SU-DHL-6 (cell line): ENCODE measurements at regions not wholly inside any gene's neighbourhood (a gene's known extent, or its start where the extent isn't known, plus 50 kb on each side); places are given as distances from the start of the nearest gene placed in this dataset.

Experiments used
- H2AFZ ChIP-seq: fragments of 200-600 bp; sonication (generic); 2 replicates; pipeline ENCODE4 v1.6.1; 2014; ENCODE audit warnings: low read depth, mild to moderate bottlenecking, moderate library complexity, mixed read lengths, antibody characterized with exemption, low read length; ENCODE audit not compliant: severe bottlenecking
- H3F3A ChIP-seq: fragments of 200-600 bp; shearing (Covaris generic); 2 replicates; pipeline ENCODE4 v1.6.0; 2016; ENCODE audit warnings: antibody characterized with exemption, mild to moderate bottlenecking; ENCODE audit not compliant: insufficient read depth
- H3K27ac ChIP-seq: fragments of 200-600 bp; sonication (generic); 2 replicates; pipeline ENCODE4 v1.5.1; 2016; ENCODE audit warnings: low read depth, mild to moderate bottlenecking, low read length, moderate library complexity, mixed read lengths
- H3K27me3 ChIP-seq: fragments of 200-600 bp; sonication (generic), shearing (Covaris generic); 2 replicates; pipeline ENCODE4 v1.6.0; 2014; ENCODE audit warnings: mild to moderate bottlenecking, low read length
- H3K36me3 ChIP-seq: fragments of 200-600 bp; sonication (generic); 2 replicates; pipeline ENCODE4 v1.6.1; 2014; ENCODE audit warnings: mild to moderate bottlenecking, low read length, mixed read lengths
- H3K4me2 ChIP-seq: fragments of 300-600, 200-600 bp; shearing (Covaris generic), sonication (generic); 2 replicates; pipeline ENCODE4 v1.6.0; 2014; ENCODE audit warnings: low read length, low read depth, mild to moderate bottlenecking; ENCODE audit not compliant: poor library complexity, severe bottlenecking
- H3K4me3 ChIP-seq: fragments of 200-600 bp; sonication (generic); 2 replicates; pipeline ENCODE4 v1.5.1; 2014; ENCODE audit warnings: antibody characterized with exemption, low read length, mild to moderate bottlenecking, mixed read lengths; ENCODE audit not compliant: insufficient read depth, poor library complexity, severe bottlenecking
- H3K79me2 ChIP-seq: fragments of 200-600 bp; sonication (generic); 2 replicates; pipeline ENCODE4 v1.6.1; 2014; ENCODE audit warnings: mild to moderate bottlenecking, low read length, moderate library complexity; ENCODE audit not compliant: insufficient read depth
- H3K9ac ChIP-seq: fragments of 200-600 bp; sonication (generic); 2 replicates; pipeline ENCODE4 v1.7.0; 2014; ENCODE audit warnings: mild to moderate bottlenecking, low read length
- H3K9me2 ChIP-seq: fragments of 200-600 bp; sonication (generic); replicated peaks from 2 replicates; pipeline ENCODE4 v1.6.1; 2014; ENCODE audit warnings: low read length; ENCODE audit not compliant: insufficient read depth
- H3K9me3 ChIP-seq: fragments of 200-600 bp; sonication (generic); 2 replicates; pipeline ENCODE4 v1.6.1; 2014; ENCODE audit warnings: low read length, mixed read lengths; ENCODE audit not compliant: insufficient read depth
- H4K20me1 ChIP-seq: fragments of 200-600 bp; sonication (generic); 2 replicates; pipeline ENCODE4 v1.6.1; 2014; ENCODE audit warnings: low read depth, mild to moderate bottlenecking, antibody characterized with exemption, low read length, moderate library complexity, mixed read lengths
- CTCF ChIP-seq: fragments of 200-600 bp; sonication (generic); IDR thresholded peaks from one replicate; pipeline ENCODE4 v1.5.1; 2017; ENCODE audit warnings: antibody characterized with exemption, mild to moderate bottlenecking, low read length, moderate library complexity; ENCODE audit not compliant: insufficient read depth, poor library complexity, severe bottlenecking
- EZH2phosphoT487 ChIP-seq: fragments of 200-600 bp; sonication (generic), shearing (Covaris generic); conservative IDR thresholded peaks from 2 replicates; pipeline ENCODE4 v1.6.1; 2018; ENCODE audit warnings: mild to moderate bottlenecking, antibody characterized with exemption, low read length, moderate library complexity, mixed read lengths

DNA sequence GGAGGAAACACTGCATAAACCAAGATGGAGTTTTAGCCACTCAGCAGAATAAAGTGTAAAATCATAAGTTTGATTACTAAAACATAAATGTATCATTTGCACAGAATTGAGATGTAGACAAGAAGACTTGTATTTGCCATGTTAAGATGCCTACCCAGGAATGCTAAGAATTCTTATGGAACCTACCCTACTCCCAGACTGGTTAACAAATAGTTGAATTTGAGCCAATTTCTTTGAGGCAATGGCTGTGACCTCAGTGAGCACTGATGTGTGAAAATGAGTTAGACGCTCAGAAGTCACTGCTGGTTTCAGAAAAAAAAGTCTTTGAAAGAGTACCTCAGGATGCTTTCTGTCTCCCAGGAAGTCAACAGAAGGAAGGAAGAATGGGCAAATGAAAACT is 95.6 kb downstream of the ESM1 start:
- Histone ChIP-seq H3K4me3 (no peak overlapping the region), H3K4me2 (no peak overlapping the region)

DNA sequence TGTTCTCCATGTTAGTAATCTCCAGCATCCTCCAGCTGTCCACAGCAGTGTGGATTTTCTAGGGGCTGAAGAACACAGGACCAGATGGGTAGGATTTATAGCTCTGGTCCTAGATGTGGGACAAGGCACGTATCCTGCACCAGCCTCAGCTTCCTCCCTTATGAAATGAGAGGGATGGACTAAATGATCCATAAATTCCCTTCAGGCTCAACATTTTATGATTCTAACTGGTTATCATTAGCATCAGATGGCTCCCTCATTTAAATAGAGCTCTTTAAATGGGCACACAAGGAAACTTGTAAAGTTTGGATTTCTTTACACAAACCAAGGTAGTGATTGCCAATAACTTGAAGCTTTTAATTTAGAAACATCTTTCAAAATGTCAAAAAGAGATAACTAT is 97.7 kb downstream of the ESM1 start:
- Histone ChIP-seq H3K27me3 (no peaks in the 10 kb centered on the region), H3K9me3 (no peaks in the 10 kb centered on the region), H3K27ac (no peak overlapping the region), H3F3A (no peaks in the 10 kb centered on the region), H4K20me1 (no peaks in the 10 kb centered on the region), H3K4me3 (no peak overlapping the region), H3K9me2 (no peaks in the 10 kb centered on the region), H2AFZ (no peak overlapping the region), H3K36me3 (no peaks in the 10 kb centered on the region), H3K4me2 (no peak overlapping the region), H3K9ac (no peak overlapping the region), H3K79me2 (no peaks in the 10 kb centered on the region)
- no peak for TF ChIP-seq EZH2phosphoT487
- no peak for TF ChIP-seq CTCF

More for the DNA sequence above, 95.6 kb downstream of the ESM1 start:
- Histone ChIP-seq H3K9ac (no peak overlapping the region), H3K9me3 (no peaks in the 10 kb centered on the region), H3K27ac (no peak overlapping the region), H4K20me1 (no peaks in the 10 kb centered on the region), H3K36me3 (no peaks in the 10 kb centered on the region), H3K27me3 (no peaks in the 10 kb centered on the region), H3F3A (no peaks in the 10 kb centered on the region), H3K9me2 (no peaks in the 10 kb centered on the region), H3K79me2 (no peaks in the 10 kb centered on the region), H2AFZ (no peak overlapping the region)
- TF ChIP-seq CTCF, result no peak
- TF ChIP-seq EZH2phosphoT487, result no peak

DNA sequence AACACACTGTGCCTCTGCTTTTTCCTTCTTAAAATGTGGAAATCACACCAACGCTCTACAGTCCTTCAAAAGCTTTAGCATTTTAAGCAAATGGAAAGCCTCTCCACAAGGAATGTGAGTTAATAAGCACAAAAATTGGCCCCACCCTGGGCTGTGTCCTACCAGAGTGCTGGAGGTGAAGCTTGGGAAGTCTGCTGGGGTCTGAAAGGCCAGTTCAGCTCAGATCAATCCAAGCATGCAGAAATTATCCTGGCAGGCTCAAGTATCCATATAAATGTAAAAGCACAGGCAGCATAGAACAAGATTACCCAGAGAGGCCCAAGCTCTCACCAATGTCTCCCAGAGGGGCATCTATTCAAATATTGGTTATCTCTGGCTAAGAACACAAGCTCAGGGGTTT is 98.5 kb downstream of the ESM1 start:
- no peak overlapping the region for H2AFZ ChIP-seq
- H4K20me1 ChIP-seq, result no peaks in the 10 kb centered on the region
- no peaks in the 10 kb centered on the region for H3K9me3 ChIP-seq
- no peak overlapping the region for H3K27ac ChIP-seq
- TF ChIP-seq EZH2phosphoT487 (no peak), CTCF (no peak)
- H3K9ac ChIP-seq, result no peak overlapping the region
- no peak overlapping the region for H3K4me3 ChIP-seq
- no peaks in the 10 kb centered on the region for H3K27me3 ChIP-seq
- no peaks in the 10 kb centered on the region for H3K36me3 ChIP-seq
- H3K4me2 ChIP-seq, result no peak overlapping the region
- no peaks in the 10 kb centered on the region for H3K9me2 ChIP-seq
- no peaks in the 10 kb centered on the region for H3F3A ChIP-seq
- no peaks in the 10 kb centered on the region for H3K79me2 ChIP-seq

- no peak overlapping the region for H3K27ac ChIP-seq
- no peak overlapping the region for H3K9ac ChIP-seq
- H3K4me2 ChIP-seq, result no peak overlapping the region
- H3K36me3 ChIP-seq, result no peaks in the 10 kb centered on the region
- no peak for TF ChIP-seq EZH2phosphoT487
- no peak for TF ChIP-seq CTCF
- H3K9me2 ChIP-seq, result no peaks in the 10 kb centered on the region
- no peaks in the 10 kb centered on the region for H4K20me1 ChIP-seq
- H3K4me3 ChIP-seq, result no peak overlapping the region
- H3K9me3 ChIP-seq, result no peaks in the 10 kb centered on the region
- no peaks in the 10 kb centered on the region for H3F3A ChIP-seq
- H3K79me2 ChIP-seq, result no peaks in the 10 kb centered on the region
- H3K27me3 ChIP-seq, result no peaks in the 10 kb centered on the region
- no peak overlapping the region for H2AFZ ChIP-seq
Measured at GRCh38 chr5:54885636-54886035, 99.8 kb downstream of the ESM1 start.
